ENCODE measurements at regions not wholly inside any gene's neighbourhood (a gene's known extent, or its start where the extent isn't known, plus 50 kb on each side); places are given as distances from the start of the nearest gene placed in this dataset.

DNA sequence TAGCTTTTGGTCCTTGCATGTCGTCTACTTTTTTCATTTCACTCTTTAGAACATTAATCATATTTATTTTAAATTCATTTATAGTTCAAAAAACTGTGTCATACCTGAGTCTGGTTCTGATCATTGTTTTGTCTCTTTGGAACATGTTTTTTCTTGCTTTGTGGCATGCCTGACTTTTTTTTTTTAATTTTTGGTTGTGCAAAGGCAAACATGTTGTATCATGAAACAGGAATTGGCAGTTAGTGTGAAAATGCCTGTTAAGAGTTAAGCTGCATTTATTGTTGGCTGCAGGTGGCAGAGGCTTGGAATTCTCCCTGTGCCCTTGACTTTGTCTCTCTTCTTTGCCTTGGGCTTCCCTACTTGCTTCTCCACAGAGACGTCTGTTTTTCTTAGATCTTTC lies 525.0 kb upstream of the ADARB2 start:
- no peak for DNase-seq (ENCODE audit: low read depth in 2 of 2)

DNA sequence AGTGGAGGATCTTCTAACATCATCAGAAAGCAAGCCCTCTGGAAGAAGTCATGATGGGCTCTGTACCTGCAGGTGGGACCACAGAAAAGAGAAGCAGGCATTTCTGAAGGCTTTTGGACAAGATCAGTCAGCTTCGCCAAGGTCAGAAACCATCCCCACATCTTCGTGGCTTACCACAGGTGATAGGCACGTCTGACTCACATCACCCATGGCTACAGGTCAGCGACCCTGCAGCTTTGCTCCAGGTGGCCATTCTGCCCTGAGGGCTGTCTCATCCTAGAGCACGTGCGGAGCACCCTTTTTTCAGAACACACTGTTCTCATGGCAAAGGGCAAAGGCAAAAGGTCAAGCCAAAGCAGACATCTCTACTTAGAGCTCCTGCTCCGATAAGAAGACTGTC lies 518.9 kb upstream of the ADARB2 start:
- DNase-seq (ENCODE audit: low read depth in 2 of 2), result no peak

DNA sequence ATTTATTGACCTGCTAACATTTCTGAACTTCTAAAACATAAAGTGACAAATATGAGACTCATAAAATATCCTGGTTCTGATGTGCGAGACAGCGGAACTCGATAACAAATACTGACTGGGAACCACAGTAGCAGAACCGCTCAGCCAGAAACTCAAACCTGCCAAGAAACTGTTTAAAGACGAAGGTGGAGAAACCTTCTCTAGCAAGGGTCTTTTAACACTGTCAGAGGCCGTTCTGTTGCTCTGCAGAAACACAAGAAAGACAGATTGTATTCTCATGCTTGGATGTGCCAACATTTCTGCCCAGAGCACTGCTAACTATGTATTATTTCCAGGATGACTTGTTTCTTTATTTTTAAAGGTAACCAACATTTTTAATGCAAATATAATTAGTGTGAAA lies 514.8 kb upstream of the ADARB2 start:
- no peak for DNase-seq (ENCODE audit: low read depth in 2 of 2)

DNA sequence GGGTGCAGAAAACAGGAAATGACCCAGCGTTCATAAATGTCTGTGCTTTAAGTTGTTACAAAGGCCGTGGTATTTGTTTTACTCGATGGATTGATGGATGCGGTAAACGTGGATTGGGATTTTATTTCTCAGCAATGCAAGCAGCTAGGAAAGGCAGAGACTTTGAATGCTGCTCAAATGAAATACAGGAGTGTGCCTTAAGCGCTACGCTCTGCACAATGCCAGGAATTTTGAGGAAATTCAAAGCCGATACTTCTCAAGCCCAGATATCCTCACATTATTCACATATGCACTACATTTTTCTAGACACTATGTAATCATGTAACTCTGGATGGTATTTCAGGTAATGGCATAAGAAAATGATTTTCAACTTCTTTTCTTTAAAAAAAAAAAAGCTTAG lies 514.3 kb upstream of the ADARB2 start:
- no peak for DNase-seq (ENCODE audit: low read depth in 2 of 2)

DNA sequence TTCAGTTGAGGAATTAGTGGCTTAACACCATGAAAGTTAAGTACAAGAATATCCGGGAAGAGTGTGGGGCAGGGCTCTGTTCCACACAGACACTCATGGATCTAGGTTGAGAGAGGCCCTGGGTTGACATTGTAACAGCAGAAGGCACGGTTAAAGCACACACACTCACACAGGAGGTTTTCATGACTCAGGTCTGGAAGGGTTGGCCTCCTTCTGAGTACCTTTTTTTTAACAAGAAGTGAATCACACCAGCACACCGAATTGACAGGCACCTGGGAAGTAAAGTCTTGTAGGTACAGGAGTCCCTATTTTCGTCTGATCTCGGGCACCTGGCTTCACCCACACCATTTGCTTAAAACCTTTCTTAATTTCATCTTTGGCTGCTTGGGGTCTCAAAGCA lies 509.4 kb upstream of the ADARB2 start:
- DNase-seq (ENCODE audit: low read depth in 2 of 2), result no peak

DNA sequence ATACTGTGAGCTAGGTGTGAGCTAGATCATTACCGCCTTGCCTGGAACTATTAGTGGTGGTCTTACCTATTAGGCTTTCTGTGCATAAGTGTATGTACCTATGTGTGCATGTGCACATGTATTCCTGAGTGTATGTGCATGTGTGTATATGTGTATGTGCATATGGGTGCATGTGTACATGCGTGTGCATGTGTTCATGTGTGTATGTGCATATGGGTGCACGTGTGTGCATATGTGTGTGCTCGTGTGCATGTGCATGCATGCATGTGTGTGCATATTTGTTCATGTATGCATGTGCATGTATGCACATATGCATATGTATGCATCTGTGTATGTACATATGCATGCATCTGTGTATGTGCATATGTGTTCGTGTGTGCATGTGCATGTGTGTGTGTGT lies 508.3 kb upstream of the ADARB2 start:
- no peak for DNase-seq (ENCODE audit: low read depth in 2 of 2)

DNA sequence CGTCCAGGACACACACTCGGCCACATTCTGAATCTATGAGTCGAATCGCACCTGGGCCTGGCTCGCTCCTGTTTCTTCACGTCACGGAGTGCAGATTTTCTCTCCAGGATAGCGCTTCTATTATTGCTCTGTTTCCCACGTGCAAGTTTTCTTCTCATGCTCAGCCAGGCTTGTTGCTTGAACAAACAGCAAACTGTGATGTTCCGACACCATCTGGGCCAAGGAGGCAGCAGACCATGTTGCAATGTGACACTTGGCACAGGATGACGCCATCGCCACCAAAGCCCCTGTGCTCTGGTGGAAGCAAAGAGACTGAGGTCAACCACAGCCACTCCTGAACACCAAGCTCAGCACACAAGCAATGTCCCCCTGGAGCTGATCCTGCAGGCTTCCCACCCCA lies 507.1 kb upstream of the ADARB2 start:
- DNase-seq (ENCODE audit: low read depth in 2 of 2), result no peak

DNA sequence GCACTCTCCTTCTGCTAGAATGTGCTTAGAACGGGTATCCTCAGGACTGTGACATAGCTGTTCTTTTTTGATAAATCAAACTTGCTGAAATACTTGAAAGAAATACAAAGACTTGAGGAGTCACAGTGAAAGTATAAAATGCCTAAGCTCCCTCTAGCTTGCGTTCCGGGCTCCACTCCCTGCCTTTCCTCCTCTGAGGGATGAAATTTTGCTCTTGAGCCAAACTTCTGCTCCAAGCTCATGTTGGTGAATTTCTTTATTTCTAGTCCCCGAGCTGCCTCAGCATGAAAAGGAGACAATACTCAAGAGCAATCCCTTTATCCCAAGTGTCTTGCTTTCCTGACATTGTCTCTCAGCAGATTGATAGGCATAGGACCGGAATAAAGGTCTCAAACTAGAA lies 499.6 kb upstream of the ADARB2 start:
- no peak for DNase-seq (ENCODE audit: low read depth in 2 of 2)

DNA sequence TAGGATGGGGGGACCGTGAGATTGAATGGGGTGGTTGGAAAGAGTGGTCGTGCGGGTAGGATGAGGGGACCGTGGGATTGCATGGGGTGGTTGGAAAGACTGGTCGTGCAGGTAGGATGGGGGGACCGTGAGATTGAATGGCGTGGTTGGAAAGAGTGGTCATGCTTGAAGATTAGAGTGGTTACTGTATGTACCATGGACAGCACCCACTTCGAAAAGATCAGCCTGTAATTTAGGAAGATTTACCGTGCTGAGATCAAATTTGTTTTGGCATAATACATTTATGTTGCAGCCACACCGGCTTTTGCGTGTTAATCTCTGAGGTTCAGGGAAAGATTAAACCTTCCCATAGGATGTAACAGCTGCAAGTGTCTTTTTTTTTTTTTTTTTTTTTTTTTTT lies 495.2 kb upstream of the ADARB2 start:
- DNase-seq (ENCODE audit: low read depth in 2 of 2), result no peak

DNA sequence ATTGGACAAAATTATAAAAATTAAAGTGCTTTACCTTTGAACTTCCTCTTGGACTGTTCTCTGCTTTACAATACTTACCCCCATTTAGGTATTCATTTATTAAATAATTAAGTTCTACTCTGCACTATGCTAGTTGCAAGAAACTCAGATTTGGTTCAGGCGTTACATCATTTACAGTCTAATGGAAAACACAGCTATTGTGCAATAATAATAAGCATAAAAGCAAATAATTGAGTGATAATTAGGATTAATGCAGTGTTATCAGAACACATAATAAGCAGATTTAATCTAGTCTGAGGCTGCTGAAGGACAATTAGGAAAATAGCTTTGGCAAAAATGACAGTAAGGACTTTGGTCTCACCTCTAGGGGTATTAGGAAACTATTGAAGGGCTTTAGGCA lies 493.2 kb upstream of the ADARB2 start:
- DNase-seq (ENCODE audit: low read depth in 2 of 2), result no peak

DNA sequence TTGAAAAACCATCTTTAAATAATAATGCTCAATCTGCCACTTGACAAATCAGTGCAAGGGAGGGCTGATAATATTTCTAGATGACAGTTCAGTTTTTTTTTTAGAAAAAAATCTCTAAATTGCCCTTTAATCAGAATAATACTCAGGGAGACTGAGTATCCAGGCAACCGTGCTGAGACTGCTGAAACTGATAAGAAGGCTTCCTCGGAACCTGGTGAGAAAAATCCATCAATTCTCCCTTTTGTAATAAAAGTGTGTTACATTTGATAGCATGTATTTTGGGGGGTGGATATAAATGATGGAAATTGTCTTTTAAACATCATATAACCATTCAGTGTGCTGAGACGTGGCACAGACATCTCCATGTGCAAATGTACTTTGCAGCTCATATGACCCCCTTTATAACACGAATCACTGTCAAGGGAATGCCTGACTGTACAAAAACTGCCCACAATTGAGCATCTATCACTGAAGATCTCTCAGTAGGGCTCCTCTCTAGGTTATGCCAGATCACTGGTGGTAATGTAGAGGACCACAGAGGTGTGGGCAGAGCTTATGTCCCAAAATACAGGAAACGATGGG lies 491.1 kb upstream of the ADARB2 start:
- DNase-seq (ENCODE audit: low read depth in 2 of 2), result no peak

DNA sequence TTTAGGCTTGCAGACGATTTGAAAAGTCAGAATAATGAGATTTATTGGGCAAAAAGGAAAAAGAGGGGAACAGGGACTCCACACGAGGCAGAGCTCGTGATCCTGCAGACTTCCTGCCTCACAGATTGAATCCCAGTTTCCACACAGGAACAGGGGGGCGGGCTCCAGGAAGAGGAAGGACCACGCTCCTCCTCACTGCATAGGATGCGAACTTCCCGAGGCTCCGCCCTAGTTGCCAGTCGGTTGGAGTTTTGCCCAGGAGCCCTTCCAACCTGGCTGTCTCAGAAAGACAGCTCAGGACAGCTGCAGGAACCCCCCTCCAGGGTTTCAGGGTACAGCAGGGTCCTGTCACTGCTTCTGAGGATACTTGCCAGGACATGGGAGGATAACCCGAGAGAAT lies 488.3 kb upstream of the ADARB2 start:
- no peak for DNase-seq (ENCODE audit: low read depth in 2 of 2)

DNA sequence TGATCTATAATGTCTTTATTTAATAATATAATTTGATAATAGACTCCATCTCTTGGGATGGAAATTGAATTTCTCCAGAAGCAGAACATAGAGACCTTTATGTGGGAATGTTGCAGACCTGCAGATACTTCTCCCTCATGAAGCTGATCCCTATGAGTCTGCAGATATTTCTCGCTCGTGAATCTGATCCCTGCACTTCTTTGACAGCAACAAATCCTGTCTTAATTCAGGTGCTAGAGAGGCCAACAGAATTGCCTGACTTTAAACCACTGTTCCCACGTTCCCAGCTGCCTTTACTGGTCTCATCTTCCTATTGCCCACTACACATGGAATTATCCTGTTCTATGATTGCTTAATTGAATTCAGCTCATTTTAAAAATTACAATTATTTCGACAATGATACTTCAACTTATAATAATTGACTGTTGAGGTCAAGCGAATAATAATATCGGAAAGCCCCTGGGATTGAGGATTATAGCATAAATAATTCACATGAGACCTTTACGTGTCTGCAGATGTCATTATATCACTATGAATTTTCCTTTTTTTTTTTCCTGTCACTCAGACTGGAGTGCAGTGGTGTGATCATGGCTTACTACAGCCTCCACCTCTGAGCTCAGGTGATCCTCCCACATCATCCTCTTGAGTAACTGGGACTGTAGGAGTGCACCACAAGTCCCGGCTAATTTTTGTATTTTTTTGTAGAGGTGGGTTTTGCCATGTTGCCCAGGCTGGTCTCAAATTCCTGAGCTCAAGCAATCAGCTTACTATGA lies 486.4 kb upstream of the ADARB2 start:
- DNase-seq (ENCODE audit: low read depth in 2 of 2), result no peak

DNA sequence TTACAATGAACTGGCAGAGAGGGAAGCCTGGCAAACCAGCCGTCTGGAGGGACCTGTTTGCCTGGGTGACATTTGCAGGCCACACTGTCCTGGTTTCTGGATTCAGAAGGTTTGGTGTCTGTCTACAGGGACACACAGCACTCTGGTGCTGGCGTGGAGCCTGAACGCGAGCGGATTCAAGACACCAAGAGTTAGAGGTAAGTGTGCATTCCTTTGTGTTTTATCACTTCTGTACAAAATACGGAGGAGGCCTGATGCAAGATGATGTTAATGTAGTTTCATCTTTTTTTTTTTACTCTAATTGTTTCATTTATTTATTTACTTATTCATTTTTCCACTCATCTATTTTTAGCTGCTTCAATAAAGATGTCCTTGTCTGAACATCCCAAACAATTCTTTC lies 485.3 kb upstream of the ADARB2 start:
- DNase-seq (ENCODE audit: low read depth in 2 of 2), result no peak

DNA sequence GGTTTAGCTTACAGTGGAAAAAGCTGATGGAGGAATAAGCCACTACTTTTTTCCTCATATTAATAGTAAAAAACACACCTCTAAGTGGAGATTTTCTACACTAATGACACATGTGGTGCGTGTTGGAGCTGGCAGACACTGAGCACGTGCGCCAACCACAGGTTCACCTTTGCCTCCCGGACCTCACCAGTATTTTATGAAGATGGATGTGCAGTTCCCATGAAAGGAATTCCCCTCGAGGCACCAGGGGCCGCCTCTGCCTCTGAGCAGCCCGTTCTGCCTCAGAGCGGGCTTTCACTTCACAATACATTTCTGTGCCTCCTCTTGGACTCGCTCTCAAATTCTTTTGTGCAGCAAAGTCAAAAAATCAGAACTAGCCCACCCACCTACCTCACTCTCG lies 477.5 kb upstream of the ADARB2 start:
- no peak for DNase-seq (ENCODE audit: low read depth in 2 of 2)

DNA sequence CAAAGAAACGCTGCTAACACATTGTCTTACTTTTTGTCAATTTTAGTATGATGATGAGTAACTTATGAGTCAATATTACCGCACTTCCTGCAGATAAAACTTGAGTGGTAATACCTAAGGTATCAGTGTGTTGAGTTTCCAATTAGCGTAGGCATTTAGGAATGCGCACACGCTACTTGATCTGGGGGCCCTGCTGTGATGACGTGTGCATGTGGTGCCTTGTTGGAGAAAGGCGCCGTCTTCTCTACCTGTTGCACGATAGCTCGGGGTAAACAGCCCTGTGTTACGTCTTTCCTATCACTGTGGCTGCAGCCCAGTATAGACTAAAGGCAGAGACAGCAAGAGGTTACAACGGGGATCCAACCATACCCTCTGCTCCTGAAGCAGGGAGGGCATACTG lies 476.8 kb upstream of the ADARB2 start:
- no peak for DNase-seq (ENCODE audit: low read depth in 2 of 2)

DNA sequence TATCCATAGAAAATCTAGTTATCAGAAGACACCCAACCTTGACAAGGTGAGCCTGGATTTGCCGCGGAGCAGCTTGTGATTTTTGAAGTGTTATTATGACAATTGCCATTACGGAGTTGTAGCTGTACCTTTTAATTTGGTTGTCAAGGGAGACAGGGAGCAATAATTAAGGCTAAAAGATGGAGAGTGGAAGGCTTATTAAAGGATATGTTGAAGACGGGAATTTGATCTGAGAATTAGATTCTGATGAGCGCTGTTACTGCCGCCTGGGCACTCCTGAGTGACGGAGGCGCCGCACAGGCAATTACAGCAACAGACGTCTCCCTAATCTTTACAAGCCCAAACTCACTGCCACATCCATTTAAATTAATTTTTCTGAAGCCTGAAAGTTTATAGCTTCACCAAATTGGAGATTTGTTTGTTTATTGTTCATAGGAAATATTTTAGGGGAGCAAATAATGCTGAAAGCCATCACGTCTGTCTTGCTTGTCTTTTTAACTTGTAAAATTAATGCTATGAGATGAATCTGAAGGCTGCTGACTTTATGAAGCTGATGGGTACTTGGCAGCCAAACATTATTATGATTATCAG lies 475.0 kb upstream of the ADARB2 start:
- no peak for DNase-seq (ENCODE audit: low read depth in 2 of 2)

DNA sequence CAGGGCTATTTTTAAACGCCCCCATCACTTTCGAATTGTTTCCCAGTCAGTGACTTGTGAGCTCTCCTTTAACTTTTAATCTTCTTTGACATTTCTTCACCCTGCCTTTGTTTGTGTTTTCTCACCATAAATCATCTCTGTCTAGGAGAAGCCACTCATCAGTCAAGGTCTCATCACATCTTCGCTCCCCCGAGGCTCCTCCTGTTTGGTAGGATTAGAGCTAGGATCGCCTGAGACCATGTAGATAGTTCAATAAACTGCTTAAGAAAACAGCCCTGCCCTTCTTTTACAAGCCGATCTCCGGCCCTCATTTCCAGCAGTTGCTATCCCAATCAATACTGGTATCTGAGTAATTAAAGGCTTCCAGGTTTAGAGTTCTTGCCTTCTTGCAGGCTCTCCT lies 472.8 kb upstream of the ADARB2 start:
- DNase-seq (ENCODE audit: low read depth in 2 of 2), result no peak

DNA sequence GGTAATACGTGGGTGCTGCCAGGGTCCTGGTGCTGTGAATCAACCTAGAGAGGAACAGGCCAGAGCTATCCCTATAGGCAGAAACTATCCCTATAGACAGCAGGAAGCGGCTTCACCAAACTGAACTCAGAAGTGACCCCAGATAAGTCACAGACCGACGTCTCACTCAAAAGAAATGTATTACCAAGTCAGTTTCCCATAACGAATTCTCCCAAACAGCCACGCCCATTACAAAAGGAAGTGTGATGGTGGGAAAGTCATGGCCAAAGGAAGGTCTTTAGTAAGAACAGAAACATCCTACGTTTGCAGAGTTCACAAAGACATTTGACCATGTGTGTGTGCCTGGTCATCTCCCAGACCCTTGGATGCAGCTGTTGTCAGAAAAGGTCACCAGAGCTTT lies 470.8 kb upstream of the ADARB2 start:
- DNase-seq (ENCODE audit: low read depth in 2 of 2), result no peak

DNA sequence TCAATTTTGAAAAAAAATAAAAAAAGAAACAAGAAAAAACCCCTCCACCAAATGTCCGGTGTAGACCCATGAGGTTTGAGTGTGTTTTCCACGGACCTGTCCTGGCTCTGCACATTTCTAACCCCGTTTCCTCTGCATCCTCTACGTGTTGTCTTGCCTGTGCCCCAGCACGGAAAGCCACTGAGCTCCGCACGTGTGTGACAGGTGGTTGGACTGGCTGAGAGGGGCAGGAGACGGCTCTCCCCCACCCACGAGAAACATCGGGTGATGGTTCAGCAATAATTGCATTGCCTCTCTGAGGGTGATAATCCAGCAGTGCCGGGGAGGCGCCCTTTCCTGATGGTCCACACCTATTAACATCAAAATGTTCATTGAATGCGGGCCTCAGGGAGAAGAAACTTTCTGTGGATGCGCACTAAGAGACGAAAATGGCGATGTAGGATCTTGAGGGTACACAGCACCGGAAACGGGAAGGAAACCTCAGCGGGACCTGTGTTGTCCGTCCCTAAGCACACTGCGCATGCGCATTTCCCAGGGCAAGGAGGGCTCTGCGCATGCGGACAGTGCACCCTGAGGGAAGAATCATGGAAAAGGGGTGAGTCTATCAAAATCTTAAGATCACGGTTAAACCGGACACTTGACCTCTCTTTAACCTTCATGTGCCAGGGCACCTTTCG lies 470.1 kb upstream of the ADARB2 start:
- no peak for DNase-seq (ENCODE audit: low read depth in 2 of 2)

DNA sequence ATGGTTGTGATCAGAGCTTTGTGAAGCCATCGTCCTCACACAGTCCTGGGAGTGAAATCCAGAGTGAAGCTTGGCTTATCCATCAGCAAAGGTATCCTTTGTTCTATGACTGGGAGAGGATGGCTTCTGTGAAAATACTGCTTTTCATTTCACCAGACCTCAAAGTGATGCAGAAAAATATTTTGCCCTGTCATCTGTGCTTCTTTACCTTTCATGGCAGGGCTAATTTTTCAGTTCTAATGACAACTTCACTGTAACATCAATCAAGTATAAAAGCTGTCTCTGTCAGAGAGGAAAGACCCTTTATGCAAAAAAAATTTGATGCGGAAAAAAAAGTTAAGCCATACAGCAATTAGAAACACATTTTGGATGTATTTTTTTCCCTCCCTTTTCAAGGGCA lies 468.1 kb upstream of the ADARB2 start:
- no peak for DNase-seq (ENCODE audit: low read depth in 2 of 2)

DNA sequence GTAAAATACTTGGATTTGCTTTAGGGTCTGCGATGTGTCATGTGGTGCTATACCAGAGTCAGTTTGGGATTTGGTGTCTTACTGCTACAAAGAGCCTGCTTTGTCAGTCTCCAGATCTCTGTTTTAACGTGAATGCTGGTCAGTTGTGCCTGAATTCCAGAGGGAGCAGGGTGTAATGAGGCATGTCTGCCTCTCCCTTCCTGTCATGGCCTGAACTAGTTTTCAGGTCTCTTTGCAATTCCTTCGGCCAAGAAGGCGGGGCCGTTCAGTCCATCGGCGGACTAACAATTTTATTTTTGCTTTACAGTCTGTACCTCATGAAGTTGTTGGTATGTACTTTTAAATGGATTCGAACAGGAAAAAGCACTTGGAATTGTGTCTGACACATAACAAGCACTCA lies 465.1 kb upstream of the ADARB2 start:
- no peak for DNase-seq (ENCODE audit: low read depth in 2 of 2)

DNA sequence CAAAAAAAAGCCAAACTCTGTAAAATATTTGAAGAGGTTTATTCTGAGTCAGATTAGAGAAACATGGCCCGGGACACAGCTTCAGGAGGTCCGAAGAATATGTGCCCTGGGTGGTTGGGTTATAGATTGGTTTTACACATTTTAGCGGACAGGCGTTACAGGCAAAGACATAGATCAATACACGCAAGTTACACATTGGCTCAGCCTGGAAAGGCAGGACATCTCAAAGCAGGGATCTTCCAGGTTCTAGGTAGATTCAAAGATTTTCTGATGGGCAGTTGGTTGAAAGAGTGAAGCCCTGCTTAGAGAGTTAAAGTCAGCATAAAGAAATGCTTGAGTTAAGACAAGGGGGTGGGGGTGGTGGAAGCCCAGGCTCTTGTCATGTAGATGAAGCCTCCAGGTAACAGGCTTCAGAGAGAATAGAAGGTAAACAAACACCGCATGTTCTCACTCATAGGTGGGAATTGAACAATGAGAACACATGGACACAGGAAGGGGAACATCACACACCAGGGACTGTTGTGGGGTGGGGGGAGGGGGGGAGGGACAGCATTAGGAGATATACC lies 464.3 kb upstream of the ADARB2 start:
- DNase-seq (ENCODE audit: low read depth in 2 of 2), result no peak
